ENCODE measurements at regions not wholly inside any gene's neighbourhood (a gene's known extent, or its start where the extent isn't known, plus 50 kb on each side); places are given as distances from the start of the nearest gene placed in this dataset.

GRCh38 chr15:54841701-54842305 lies 354.9 kb downstream of the RSL24D1 start:
- Histone ChIP-seq H3K4me1 (ENCODE audit: control insufficient read depth in 1 of 2, insufficient read depth in 2 of 2, low read length in 2 of 2) (no peaks in the 10 kb centered on the region), H3K9ac (ENCODE audit: low read length) (no peak overlapping the region), H3K27ac (ENCODE audit: low read depth, low read length) (no peak overlapping the region), H3K9me2 (ENCODE audit: insufficient read depth) (no peaks in the 10 kb centered on the region), H4K20me1 (ENCODE audit: insufficient read depth) (no peaks in the 10 kb centered on the region), H3K27me3 (ENCODE audit: insufficient read depth, low read length) (no peaks in the 10 kb centered on the region), H3K79me2 (ENCODE audit: insufficient read depth, low read length) (no peaks in the 10 kb centered on the region), H3K9me3 (ENCODE audit: control insufficient read depth in 1 of 2, insufficient read depth in 1 of 2, low read depth in 1 of 2, low read length in 2 of 2) (no peaks in the 10 kb centered on the region; a peak in 1 of 4 replicates), H2AFZ (ENCODE audit: low read depth, low read length, poor library complexity, severe bottlenecking) (no peak overlapping the region), H3K36me3 (ENCODE audit: control insufficient read depth in 1 of 2, insufficient read depth in 2 of 2, low read length in 2 of 2) (no peaks in the 10 kb centered on the region), H3K4me3 (replicated peaks in 1 of 2; ENCODE audit: low read depth in 1 of 2, low read length in 2 of 2) (no peak overlapping the region), H3K4me2 (ENCODE audit: low read length) (no peak overlapping the region)
- intact Hi-C loops (cut with micrococcal nuclease), result no loop called here
- ChIA-PET RAD21 (ENCODE audit: low non-redundant PET in 1 of 2, low total read pairs in 2 of 2, uncharacterized antibody in 2 of 2, unreplicated experiment in 2 of 2) (no interaction called here), POLR2A (no interaction called here), CTCF (no interaction called here)
- TF ChIP-seq MAX (IDR thresholded peaks at IDR 0.05) (no peak), POLR2AphosphoS5 (IDR thresholded peaks at IDR 0.05; ENCODE audit: low read depth, low read length) (no peak), POLR2A (IDR thresholded peaks at IDR 0.05; ENCODE audit: borderline replicate concordance, extremely low read depth, insufficient read depth, insufficient read length) (no peak), REST (IDR thresholded peaks at IDR 0.05; ENCODE audit: low read depth) (no peak), ELF1 (IDR thresholded peaks at IDR 0.05; ENCODE audit: borderline replicate concordance, low read depth) (no peak), SIN3A (IDR thresholded peaks at IDR 0.05; ENCODE audit: low read depth) (no peak), ATF3 (IDR thresholded peaks at IDR 0.05) (no peak), SRF (IDR thresholded peaks at IDR 0.05; ENCODE audit: low read depth) (no peak)
- BruUV-seq (replicated peaks), result no TSS peak
- ATAC-seq, result no peak
- no peak for DNase-seq (ENCODE audit: low read depth, low spot score)

Measured in HCT116 (cell line).